ENCODE measurements at regions not wholly inside any gene's neighbourhood (a gene's known extent, or its start where the extent isn't known, plus 50 kb on each side); places are given as distances from the start of the nearest gene placed in this dataset.

DNA sequence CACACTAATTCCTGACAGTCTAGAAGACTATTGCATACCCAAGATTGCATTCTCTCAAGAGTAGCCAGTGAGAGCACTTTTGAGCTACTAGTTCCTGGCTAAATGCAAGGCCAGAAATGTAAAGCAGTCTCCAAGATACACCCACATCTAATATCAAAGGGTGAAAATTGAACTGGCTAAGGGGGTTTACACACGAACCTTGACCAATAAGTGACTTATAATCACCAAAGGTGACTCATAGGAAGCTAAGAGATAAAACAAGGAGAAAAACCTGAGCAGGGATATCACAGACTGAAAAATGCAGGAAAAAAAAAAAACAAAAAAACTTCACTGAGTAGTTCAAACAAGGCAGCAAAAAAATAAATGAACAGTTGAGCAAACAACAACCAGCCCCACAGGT lies 172.2 kb upstream of the RRP15 start:
- Histone ChIP-seq H2AFZ (ENCODE audit: low read length) (peak overlapping the region; percentile 35; the same call in 1 of the 2 replicates), H3K79me2 (ENCODE audit: control insufficient read depth in 1 of 2, insufficient read depth in 2 of 2, low read length in 2 of 2) (no peaks in the 10 kb centered on the region), H3K23me2 (ENCODE audit: low read depth, low read length) (no peaks in the 10 kb centered on the region), H2BK120ac (replicated peaks; ENCODE audit: low read depth, low read length) (no peak overlapping the region), H4K5ac (ENCODE audit: insufficient read length, low read depth, low read length) (no peak overlapping the region), H3K4me3 (ENCODE audit: extremely low read depth in 1 of 4, insufficient read depth in 2 of 4, low read depth in 3 of 4, low read length in 4 of 4) (no peak overlapping the region), H3K27ac (ENCODE audit: low read depth, low read length) (no peak overlapping the region), H3K4me1 (replicated peaks in 1 of 4; ENCODE audit: control insufficient read depth in 3 of 4, insufficient read depth in 4 of 4, low read length in 3 of 4) (no peaks in the 10 kb centered on the region), H3K36me3 (ENCODE audit: control insufficient read depth in 2 of 4, insufficient read depth in 4 of 4, low read length in 3 of 4) (no peaks in the 10 kb centered on the region), H2BK20ac (ENCODE audit: low read length) (no peak overlapping the region), H2BK15ac (ENCODE audit: low read length) (no peak overlapping the region), H3K18ac (ENCODE audit: extremely low read depth, low read length) (no peak overlapping the region), H3K9me3 (ENCODE audit: insufficient read depth in 2 of 2, low read depth in 1 of 2, low read length in 1 of 2) (no peaks in the 10 kb centered on the region), H3K27me3 (replicated peaks in 1 of 4; ENCODE audit: control insufficient read depth in 3 of 4, extremely low read depth in 1 of 4, insufficient read depth in 3 of 4, low read length in 3 of 4) (no peaks in the 10 kb centered on the region), H4K8ac (ENCODE audit: extremely low read depth, insufficient read depth, low read length) (no peak overlapping the region), H4K20me1 (replicated peaks in 1 of 2; ENCODE audit: control insufficient read depth in 1 of 2, insufficient read depth in 2 of 2, low read length in 2 of 2) (no peaks in the 10 kb centered on the region), H4K91ac (replicated peaks; ENCODE audit: insufficient read length, low read length) (no peak overlapping the region), H3K9ac (replicated peaks in 1 of 4; ENCODE audit: extremely low read depth in 1 of 4, low read depth in 3 of 4, low read length in 3 of 4) (no peak overlapping the region), H3K79me1 (ENCODE audit: low read depth, low read length) (no peaks in the 10 kb centered on the region), H2BK5ac (ENCODE audit: low read depth, low read length) (no peak overlapping the region), H3K4ac (replicated peaks; ENCODE audit: insufficient read length, low read depth, low read length) (no peak overlapping the region), H2BK12ac (ENCODE audit: low read depth, low read length) (no peak overlapping the region), H3K14ac (ENCODE audit: insufficient read length) (no peak overlapping the region), H3K23ac (ENCODE audit: insufficient read length) (no peak overlapping the region), H3K56ac (replicated peaks; ENCODE audit: insufficient read length, low read depth, low read length) (no peak overlapping the region), H2AK5ac (ENCODE audit: low read depth, low read length) (no peak overlapping the region), H3K4me2 (ENCODE audit: insufficient read depth in 1 of 2, low read depth in 2 of 2, low read length in 2 of 2) (no peak overlapping the region)
- POLR2A ChIA-PET (ENCODE audit: partially characterized antibody): no interaction called here
- CTCF ChIA-PET (ENCODE audit: partially characterized antibody): interaction anchor here (0.6 to 1.2 kb wide), 2 partner anchors 20 to 46 kb away, joined by 3 read pairs; no protein-coding TSS in a partner anchor
- FAIRE-seq: no peak
- WGBS, 2 experiments (ENCODE audit: extremely low coverage in 1 of 2, insufficient coverage in 1 of 2, insufficient read length in 1 of 2, insufficient replicate concordance in 2 of 2, low coverage in 1 of 2, low lambda C conversion rate in 2 of 2, missing lambda C conversion rate in 1 of 2): 84% methylated on average over 1 of the region's 1 CpG; no CpG with 5 or more reads in 1 of the 2 experiments
- DNase-seq (ENCODE audit: low read depth in 1 of 2, low spot score in 2 of 2): no peak
- TF ChIP-seq CBX8 (IDR thresholded peaks at IDR 0.05; ENCODE audit: borderline replicate concordance, low read depth, low read length) (no peak), NANOG (IDR thresholded peaks at IDR 0.05; ENCODE audit: insufficient read depth, low read depth, low read length, poor library complexity, severe bottlenecking) (no peak), SP2 (IDR thresholded peaks at IDR 0.05; ENCODE audit: low read length) (no peak), RNF2 (IDR thresholded peaks at IDR 0.05; ENCODE audit: borderline replicate concordance, low read depth, low read length, missing control alignments, poor library complexity, severe bottlenecking) (no peak), BCL11A (IDR thresholded peaks at IDR 0.05; ENCODE audit: low read depth in 2 of 2, low read length in 2 of 2) (no peak), FOSL1 (IDR thresholded peaks at IDR 0.05; ENCODE audit: insufficient read depth, low read depth, low read length) (no peak), GTF2F1 (IDR thresholded peaks at IDR 0.05; ENCODE audit: borderline replicate concordance, low read depth, low read length) (no peak), BRCA1 (IDR thresholded peaks at IDR 0.05; ENCODE audit: low read depth, low read length) (no peak), SRF (IDR thresholded peaks at IDR 0.05; ENCODE audit: low read depth, low read length) (no peak), POU5F1 (IDR thresholded peaks at IDR 0.05; ENCODE audit: low read depth, low read length) (no peak), KDM4A (IDR thresholded peaks at IDR 0.05; ENCODE audit: low read depth, low read length, severe bottlenecking) (no peak), CBX5 (IDR thresholded peaks at IDR 0.05; ENCODE audit: low read depth, low read length) (no peak)
- TF ChIP-seq, protein P1, sequence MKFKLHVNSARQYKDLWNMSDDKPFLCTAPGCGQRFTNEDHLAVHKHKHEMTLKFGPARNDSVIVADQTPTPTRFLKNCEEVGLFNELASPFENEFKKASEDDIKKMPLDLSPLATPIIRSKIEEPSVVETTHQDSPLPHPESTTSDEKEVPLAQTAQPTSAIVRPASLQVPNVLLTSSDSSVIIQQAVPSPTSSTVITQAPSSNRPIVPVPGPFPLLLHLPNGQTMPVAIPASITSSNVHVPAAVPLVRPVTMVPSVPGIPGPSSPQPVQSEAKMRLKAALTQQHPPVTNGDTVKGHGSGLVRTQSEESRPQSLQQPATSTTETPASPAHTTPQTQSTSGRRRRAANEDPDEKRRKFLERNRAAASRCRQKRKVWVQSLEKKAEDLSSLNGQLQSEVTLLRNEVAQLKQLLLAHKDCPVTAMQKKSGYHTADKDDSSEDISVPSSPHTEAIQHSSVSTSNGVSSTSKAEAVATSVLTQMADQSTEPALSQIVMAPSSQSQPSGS (IDR thresholded peaks at IDR 0.05; ENCODE audit: low read length): no peak
